ENCODE measurements at regions not wholly inside any gene's neighbourhood (a gene's known extent, or its start where the extent isn't known, plus 50 kb on each side); places are given as distances from the start of the nearest gene placed in this dataset.

GRCh38 chr15:92803852-92804609 is 96.1 kb upstream of the CHD2 start (continued):
- TF ChIP-seq ZBED4 (CRISPR knock-in tag; IDR thresholded peaks at IDR 0.05; ENCODE audit: borderline replicate concordance) (no peak), ZNF710 (CRISPR knock-in tag; IDR thresholded peaks at IDR 0.05; ENCODE audit: borderline replicate concordance) (peak; percentile 69; the same call in 1 of the 2 replicates), HINFP (CRISPR knock-in tag; IDR thresholded peaks at IDR 0.05; ENCODE audit: low read depth) (0 out of 2 replicates have a peak, but pooled peaks have one; percentile 37), PHF21A (CRISPR knock-in tag; IDR thresholded peaks at IDR 0.05) (peak; percentile 99), HIVEP1 (CRISPR knock-in tag; IDR thresholded peaks at IDR 0.05) (peak; percentile 66; the same call in 1 of the 2 replicates), ZNF839 (CRISPR knock-in tag; IDR thresholded peaks at IDR 0.05; ENCODE audit: borderline replicate concordance) (no peak), ZNF431 (CRISPR knock-in tag; IDR thresholded peaks at IDR 0.05; ENCODE audit: borderline replicate concordance, low read depth) (peak; percentile 90), ZNF142 (CRISPR knock-in tag; IDR thresholded peaks at IDR 0.05) (no peak), ZBTB25 (CRISPR knock-in tag; IDR thresholded peaks at IDR 0.05) (peak; percentile 94), SCMH1 (CRISPR knock-in tag; IDR thresholded peaks at IDR 0.05; ENCODE audit: borderline replicate concordance) (no peak)
